Liver (tissue), 8 donors: ENCODE measurements at regions not wholly inside any gene's neighbourhood (a gene's known extent, or its start where the extent isn't known, plus 50 kb on each side); places are given as distances from the start of the nearest gene placed in this dataset.

Experiments
- DNase-seq: peaks from one replicate; pipeline ENCODE4 v3.0.0-alpha.2; 2017; ENCODE audit warnings: low spot score
- H3K27ac ChIP-seq, 2 donors: one replicate each; pipeline ENCODE4 v1.7.0; 2013; ENCODE audit warnings: inconsistent platforms in 2 of 2, low read length in 2 of 2, control low read depth in 1 of 2, low read depth in 1 of 2, mild to moderate bottlenecking in 1 of 2
- H3K27me3 ChIP-seq, 4 donors: one replicate each; pipeline versions ENCODE4 v1.6.1 to v1.7.0; 2013; ENCODE audit warnings: low read length in 3 of 4, inconsistent platforms in 1 of 4, mild to moderate bottlenecking in 1 of 4, moderate library complexity in 1 of 4; ENCODE audit not compliant: control insufficient read depth in 4 of 4, insufficient read depth in 4 of 4
- H3K36me3 ChIP-seq, 4 donors: one replicate each; pipeline versions ENCODE4 v1.6.1 to v1.7.0; 2013; ENCODE audit warnings: low read length in 3 of 4, mild to moderate bottlenecking in 3 of 4, low read depth in 1 of 4, moderate library complexity in 1 of 4; ENCODE audit not compliant: control insufficient read depth in 4 of 4, insufficient read depth in 3 of 4
- H3K4me1 ChIP-seq, 4 donors: one replicate each; pipeline versions ENCODE4 v1.6.1 to v1.7.0; 2013; ENCODE audit warnings: low read length in 3 of 4, mild to moderate bottlenecking in 3 of 4, moderate library complexity in 1 of 4; ENCODE audit not compliant: control insufficient read depth in 4 of 4, insufficient read depth in 4 of 4
- H3K4me3 ChIP-seq, 3 donors: one replicate each; pipeline versions ENCODE4 v1.6.1 to v1.7.0; 2013; ENCODE audit warnings: low read length in 3 of 3, control low read depth in 1 of 3, low read depth in 1 of 3, mild to moderate bottlenecking in 1 of 3
- H3K9ac ChIP-seq, 2 donors: one replicate each; pipeline ENCODE4 v1.7.0; 2013; ENCODE audit warnings: low read length in 2 of 2, mild to moderate bottlenecking in 2 of 2, moderate library complexity in 2 of 2, control low read depth in 1 of 2, low read depth in 1 of 2
- H3K9me3 ChIP-seq, 4 donors: one replicate each; pipeline versions ENCODE4 v1.6.1 to v1.7.0; 2013; ENCODE audit warnings: low read length in 3 of 4; ENCODE audit not compliant: control insufficient read depth in 4 of 4
- FOXA1 ChIP-seq: IDR thresholded peaks from 2 replicates; pipeline ENCODE4 v1.6.1; 2016; ENCODE audit warnings: antibody characterized with exemption
- FOXA2 ChIP-seq: IDR thresholded peaks from 2 replicates; pipeline ENCODE4 v1.6.1; 2016; ENCODE audit warnings: antibody characterized with exemption
- HNF4G ChIP-seq: IDR thresholded peaks from 2 replicates; pipeline ENCODE4 v1.6.1; 2016; ENCODE audit warnings: antibody characterized with exemption
- JUND ChIP-seq, 2 donors: IDR thresholded peaks; 2 replicates each; pipeline ENCODE4 v1.6.1; 2016; ENCODE audit warnings: antibody characterized with exemption in 2 of 2
- RAD21 ChIP-seq, 2 donors: IDR thresholded peaks; 2 replicates each; pipeline ENCODE4 v1.6.1; 2016; ENCODE audit warnings: antibody characterized with exemption in 2 of 2, mild to moderate bottlenecking in 2 of 2
- RXRA ChIP-seq, 2 donors: IDR thresholded peaks; 2 replicates each; pipeline ENCODE4 v1.6.1; 2017 to 2018; ENCODE audit warnings: antibody characterized with exemption in 2 of 2, mild to moderate bottlenecking in 1 of 2
- SP1 ChIP-seq: IDR thresholded peaks from 2 replicates; pipeline ENCODE4 v1.6.1; 2018; ENCODE audit warnings: antibody characterized with exemption, mild to moderate bottlenecking
- WGBS: extraction: QIAGEN DNeasy Blood & Tissue Kit; methylation state at CpG from one replicate; pipeline ENCODE4 v1.1.7; 2013; 5-methylcytosine and 5-hydroxymethylcytosine counted together
- TF ChIP-seq, protein P1 (sequence below): IDR thresholded peaks from 2 replicates; pipeline ENCODE4 v1.6.1; 2016; ENCODE audit warnings: antibody characterized with exemption, mild to moderate bottlenecking
- TF ChIP-seq, protein P2 (sequence below): IDR thresholded peaks from 2 replicates; pipeline ENCODE4 v1.6.1; 2016; ENCODE audit warnings: antibody characterized with exemption
- TF ChIP-seq, protein P3 (sequence below): fragments of 150-350 bp; IDR thresholded peaks from 2 replicates; pipeline ENCODE4 v1.5.1; 2017; ENCODE audit warnings: improper control_type of control experiment, low read depth, low read length; ENCODE audit not compliant: missing input control
- TF ChIP-seq, protein P4 (sequence below): IDR thresholded peaks from 2 replicates; pipeline ENCODE4 v1.6.1; 2016; ENCODE audit warnings: antibody characterized with exemption
- donor health status: healthy.
- donor health status: healthy.
- donor health status: healthy.
- donor health status: healthy.
- donor health status: healthy.

DNA sequence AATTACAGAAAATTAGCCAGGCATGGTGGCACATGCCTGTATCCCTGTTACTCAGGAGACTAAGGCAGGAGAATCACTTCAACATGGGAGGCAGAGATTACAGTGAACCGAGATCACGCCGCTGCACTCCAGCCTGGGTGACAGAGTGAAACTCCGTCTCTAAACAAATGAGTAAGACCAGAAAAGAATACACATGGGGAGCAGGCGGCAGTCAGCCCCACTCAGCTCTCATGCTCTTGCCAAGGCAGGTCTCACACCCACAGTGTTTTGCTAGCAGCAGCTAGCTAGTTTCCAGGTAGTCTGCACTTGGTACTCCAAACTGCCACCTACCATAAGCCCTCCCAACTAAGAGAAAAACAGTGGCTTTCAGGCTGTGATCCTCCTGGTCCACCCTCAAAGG is 722.3 kb upstream of the CTNND2 start:
- peaks cover 0 to 2% (median under 1%) of the 10 kb centered on the region in 4 donors for H3K9me3 ChIP-seq
- TF ChIP-seq, protein P1, sequence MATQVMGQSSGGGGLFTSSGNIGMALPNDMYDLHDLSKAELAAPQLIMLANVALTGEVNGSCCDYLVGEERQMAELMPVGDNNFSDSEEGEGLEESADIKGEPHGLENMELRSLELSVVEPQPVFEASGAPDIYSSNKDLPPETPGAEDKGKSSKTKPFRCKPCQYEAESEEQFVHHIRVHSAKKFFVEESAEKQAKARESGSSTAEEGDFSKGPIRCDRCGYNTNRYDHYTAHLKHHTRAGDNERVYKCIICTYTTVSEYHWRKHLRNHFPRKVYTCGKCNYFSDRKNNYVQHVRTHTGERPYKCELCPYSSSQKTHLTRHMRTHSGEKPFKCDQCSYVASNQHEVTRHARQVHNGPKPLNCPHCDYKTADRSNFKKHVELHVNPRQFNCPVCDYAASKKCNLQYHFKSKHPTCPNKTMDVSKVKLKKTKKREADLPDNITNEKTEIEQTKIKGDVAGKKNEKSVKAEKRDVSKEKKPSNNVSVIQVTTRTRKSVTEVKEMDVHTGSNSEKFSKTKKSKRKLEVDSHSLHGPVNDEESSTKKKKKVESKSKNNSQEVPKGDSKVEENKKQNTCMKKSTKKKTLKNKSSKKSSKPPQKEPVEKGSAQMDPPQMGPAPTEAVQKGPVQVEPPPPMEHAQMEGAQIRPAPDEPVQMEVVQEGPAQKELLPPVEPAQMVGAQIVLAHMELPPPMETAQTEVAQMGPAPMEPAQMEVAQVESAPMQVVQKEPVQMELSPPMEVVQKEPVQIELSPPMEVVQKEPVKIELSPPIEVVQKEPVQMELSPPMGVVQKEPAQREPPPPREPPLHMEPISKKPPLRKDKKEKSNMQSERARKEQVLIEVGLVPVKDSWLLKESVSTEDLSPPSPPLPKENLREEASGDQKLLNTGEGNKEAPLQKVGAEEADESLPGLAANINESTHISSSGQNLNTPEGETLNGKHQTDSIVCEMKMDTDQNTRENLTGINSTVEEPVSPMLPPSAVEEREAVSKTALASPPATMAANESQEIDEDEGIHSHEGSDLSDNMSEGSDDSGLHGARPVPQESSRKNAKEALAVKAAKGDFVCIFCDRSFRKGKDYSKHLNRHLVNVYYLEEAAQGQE = no peak
- TF ChIP-seq, protein P2, sequence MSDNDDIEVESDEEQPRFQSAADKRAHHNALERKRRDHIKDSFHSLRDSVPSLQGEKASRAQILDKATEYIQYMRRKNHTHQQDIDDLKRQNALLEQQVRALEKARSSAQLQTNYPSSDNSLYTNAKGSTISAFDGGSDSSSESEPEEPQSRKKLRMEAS = no peak
- TF ChIP-seq FOXA1 (no peak), SP1 (no peak), HNF4G (no peak), JUND (IDR thresholded peaks at IDR 0.05) (no peak), FOXA2 (no peak), RXRA (IDR thresholded peaks at IDR 0.05) (no peak)
- TF ChIP-seq, protein P3, sequence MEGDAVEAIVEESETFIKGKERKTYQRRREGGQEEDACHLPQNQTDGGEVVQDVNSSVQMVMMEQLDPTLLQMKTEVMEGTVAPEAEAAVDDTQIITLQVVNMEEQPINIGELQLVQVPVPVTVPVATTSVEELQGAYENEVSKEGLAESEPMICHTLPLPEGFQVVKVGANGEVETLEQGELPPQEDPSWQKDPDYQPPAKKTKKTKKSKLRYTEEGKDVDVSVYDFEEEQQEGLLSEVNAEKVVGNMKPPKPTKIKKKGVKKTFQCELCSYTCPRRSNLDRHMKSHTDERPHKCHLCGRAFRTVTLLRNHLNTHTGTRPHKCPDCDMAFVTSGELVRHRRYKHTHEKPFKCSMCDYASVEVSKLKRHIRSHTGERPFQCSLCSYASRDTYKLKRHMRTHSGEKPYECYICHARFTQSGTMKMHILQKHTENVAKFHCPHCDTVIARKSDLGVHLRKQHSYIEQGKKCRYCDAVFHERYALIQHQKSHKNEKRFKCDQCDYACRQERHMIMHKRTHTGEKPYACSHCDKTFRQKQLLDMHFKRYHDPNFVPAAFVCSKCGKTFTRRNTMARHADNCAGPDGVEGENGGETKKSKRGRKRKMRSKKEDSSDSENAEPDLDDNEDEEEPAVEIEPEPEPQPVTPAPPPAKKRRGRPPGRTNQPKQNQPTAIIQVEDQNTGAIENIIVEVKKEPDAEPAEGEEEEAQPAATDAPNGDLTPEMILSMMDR = no peak
- TF ChIP-seq, protein P4, sequence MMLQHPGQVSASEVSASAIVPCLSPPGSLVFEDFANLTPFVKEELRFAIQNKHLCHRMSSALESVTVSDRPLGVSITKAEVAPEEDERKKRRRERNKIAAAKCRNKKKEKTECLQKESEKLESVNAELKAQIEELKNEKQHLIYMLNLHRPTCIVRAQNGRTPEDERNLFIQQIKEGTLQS = no peak
- H3K36me3 ChIP-seq = no peaks in the 10 kb centered on the region
- no peak overlapping the region for H3K9ac ChIP-seq
- no peak overlapping the region for H3K27ac ChIP-seq
- WGBS = 92% methylated on average over 5 of the region's 5 CpGs
- H3K4me3 ChIP-seq = no peak overlapping the region
- H3K4me1 ChIP-seq = no peaks in the 10 kb centered on the region
- no peak for DNase-seq
- H3K27me3 ChIP-seq = no peaks in the 10 kb centered on the region

DNA sequence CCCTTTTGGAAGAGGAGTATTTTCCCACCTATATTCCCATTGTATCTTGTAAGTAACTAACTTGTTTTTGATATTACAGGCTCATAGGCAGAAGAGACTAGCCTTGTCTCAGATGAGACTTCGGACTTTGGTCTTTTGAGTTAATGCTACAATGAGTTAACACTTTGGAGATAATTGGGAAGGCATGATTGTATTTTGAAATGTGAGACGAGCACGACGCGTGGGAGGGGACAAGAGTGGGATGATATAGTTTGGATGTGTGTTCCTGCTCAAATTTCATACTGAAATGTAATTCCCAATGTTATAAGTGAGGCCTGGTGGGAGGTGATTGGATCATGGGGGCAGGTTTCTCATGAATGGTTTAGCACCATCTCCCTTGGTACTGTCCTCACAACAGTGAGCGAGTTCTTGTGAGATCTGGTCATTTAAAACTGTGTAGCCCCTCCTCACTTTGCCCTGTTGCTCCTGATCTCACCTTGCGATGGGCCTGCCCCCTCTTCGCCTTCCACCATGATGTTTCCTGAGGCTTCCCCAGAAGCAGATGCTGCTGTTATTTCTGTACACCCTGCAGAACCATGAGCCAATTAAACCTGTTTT is 721.5 kb upstream of the CTNND2 start:
- Histone ChIP-seq H3K4me3 (no peak overlapping the region), H3K36me3 (no peaks in the 10 kb centered on the region), H3K27ac (no peak overlapping the region), H3K4me1 (no peaks in the 10 kb centered on the region), H3K9ac (no peak overlapping the region), H3K27me3 (no peaks in the 10 kb centered on the region), H3K9me3 (peaks cover 0 to 2% (median under 1%) of the 10 kb centered on the region in 4 donors)
- TF ChIP-seq FOXA2 = no peak
- TF ChIP-seq HNF4G = no peak
- TF ChIP-seq RAD21 (IDR thresholded peaks at IDR 0.05) = no peak
- WGBS = 75% methylated on average over 8 of the region's 8 CpGs
- DNase-seq = no peak
